ENCODE measurements at regions not wholly inside any gene's neighbourhood (a gene's known extent, or its start where the extent isn't known, plus 50 kb on each side); places are given as distances from the start of the nearest gene placed in this dataset.

DNA sequence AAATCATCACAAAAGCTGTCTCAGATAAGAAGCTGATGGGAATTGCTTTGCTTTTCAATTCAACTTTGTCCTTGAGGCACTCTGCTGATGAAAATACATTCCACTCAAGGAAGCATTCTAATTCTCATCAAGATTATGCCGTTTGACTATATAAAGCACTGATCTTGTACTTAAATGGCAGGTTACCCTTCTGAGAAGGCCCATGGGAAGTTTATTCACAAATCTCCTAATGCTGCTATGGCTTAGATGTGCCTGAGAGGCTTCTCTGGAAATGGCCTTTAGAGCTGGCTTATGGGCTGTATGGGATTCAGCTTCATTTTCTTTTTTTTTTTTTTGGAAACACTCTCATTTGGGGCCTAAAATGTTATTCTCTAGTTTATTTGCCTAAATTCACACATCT lies 69.7 kb upstream of the ARNT2 start:
- TF ChIP-seq EZH2 (IDR thresholded peaks at IDR 0.05; ENCODE audit: low read depth, low read length, severe bottlenecking) = no peak
- TF ChIP-seq KDM5A (IDR thresholded peaks at IDR 0.05; ENCODE audit: low read length) = no peak
- TF ChIP-seq, protein P1, sequence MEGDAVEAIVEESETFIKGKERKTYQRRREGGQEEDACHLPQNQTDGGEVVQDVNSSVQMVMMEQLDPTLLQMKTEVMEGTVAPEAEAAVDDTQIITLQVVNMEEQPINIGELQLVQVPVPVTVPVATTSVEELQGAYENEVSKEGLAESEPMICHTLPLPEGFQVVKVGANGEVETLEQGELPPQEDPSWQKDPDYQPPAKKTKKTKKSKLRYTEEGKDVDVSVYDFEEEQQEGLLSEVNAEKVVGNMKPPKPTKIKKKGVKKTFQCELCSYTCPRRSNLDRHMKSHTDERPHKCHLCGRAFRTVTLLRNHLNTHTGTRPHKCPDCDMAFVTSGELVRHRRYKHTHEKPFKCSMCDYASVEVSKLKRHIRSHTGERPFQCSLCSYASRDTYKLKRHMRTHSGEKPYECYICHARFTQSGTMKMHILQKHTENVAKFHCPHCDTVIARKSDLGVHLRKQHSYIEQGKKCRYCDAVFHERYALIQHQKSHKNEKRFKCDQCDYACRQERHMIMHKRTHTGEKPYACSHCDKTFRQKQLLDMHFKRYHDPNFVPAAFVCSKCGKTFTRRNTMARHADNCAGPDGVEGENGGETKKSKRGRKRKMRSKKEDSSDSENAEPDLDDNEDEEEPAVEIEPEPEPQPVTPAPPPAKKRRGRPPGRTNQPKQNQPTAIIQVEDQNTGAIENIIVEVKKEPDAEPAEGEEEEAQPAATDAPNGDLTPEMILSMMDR (IDR thresholded peaks at IDR 0.05; ENCODE audit: control extremely low read depth in 1 of 3, insufficient read depth in 1 of 3, low read depth in 1 of 3, low read length in 3 of 3) = no peak
- TF ChIP-seq POLR2AphosphoS5 (IDR thresholded peaks at IDR 0.05; ENCODE audit: low read depth, low read length) = no peak
- TF ChIP-seq, protein P2, sequence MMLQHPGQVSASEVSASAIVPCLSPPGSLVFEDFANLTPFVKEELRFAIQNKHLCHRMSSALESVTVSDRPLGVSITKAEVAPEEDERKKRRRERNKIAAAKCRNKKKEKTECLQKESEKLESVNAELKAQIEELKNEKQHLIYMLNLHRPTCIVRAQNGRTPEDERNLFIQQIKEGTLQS (IDR thresholded peaks at IDR 0.05; ENCODE audit: insufficient read depth, low read depth, low read length) = no peak
- TF ChIP-seq, protein P3, sequence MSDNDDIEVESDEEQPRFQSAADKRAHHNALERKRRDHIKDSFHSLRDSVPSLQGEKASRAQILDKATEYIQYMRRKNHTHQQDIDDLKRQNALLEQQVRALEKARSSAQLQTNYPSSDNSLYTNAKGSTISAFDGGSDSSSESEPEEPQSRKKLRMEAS (IDR thresholded peaks at IDR 0.05) = no peak
- TF ChIP-seq POLR2A (IDR thresholded peaks at IDR 0.05; ENCODE audit: control extremely low read depth in 1 of 2, low read depth in 2 of 2, low read length in 2 of 2) = no peak

All from H1 (cell line).